PC-9 (cell line): ENCODE measurements at regions not wholly inside any gene's neighbourhood (a gene's known extent, or its start where the extent isn't known, plus 50 kb on each side); places are given as distances from the start of the nearest gene placed in this dataset.

Source experiments
- CTCF ChIP-seq: fragments of 200-600 bp; sonication (generic); conservative IDR thresholded peaks from 2 replicates; pipeline ENCODE4 v1.6.1; 2017; ENCODE audit warnings: mixed run types, antibody characterized with exemption, mild to moderate bottlenecking, moderate library complexity
- EZH2 ChIP-seq: fragments of 200-600 bp; sonication (generic); IDR thresholded peaks from 2 replicates; pipeline ENCODE4 v1.8.0; 2017; ENCODE audit warnings: antibody characterized with exemption, low read depth

DNA sequence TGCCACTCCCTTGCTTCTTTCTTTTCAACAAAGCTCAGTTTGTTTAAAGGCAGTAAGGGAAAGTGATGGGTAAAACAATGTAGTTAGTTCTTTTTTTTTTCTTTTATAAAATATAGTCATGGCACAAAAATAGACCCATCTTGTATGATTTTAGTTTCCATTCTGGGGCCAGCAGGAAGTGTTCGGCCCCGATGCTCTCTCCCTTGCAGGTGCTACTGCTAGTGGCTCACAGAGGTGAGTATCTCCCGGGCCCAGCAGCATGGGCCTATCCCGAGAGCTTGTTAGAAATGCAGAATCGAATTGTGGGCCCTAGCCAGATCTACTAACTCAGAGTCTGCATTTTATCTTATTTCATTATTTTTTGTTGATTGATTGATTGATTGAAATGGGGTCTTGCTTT, 78.7 kb downstream of the SYNE3 start:
- TF ChIP-seq CTCF = no peak
- TF ChIP-seq EZH2 = no peak
